RCC 7860 (cell line): ENCODE measurements at regions not wholly inside any gene's neighbourhood (a gene's known extent, or its start where the extent isn't known, plus 50 kb on each side); places are given as distances from the start of the nearest gene placed in this dataset.

ENCODE experiments used
- DNase-seq: peaks from one replicate; pipeline ENCODE4 v3.0.0-alpha.2; 2015; ENCODE audit warnings: low spot score
- FAIRE-seq: peaks from 2 replicates; lab custom pipeline; 2012; peaks lifted over from hg19 to GRCh38; lab: Jason Lieb, UNC

DNA sequence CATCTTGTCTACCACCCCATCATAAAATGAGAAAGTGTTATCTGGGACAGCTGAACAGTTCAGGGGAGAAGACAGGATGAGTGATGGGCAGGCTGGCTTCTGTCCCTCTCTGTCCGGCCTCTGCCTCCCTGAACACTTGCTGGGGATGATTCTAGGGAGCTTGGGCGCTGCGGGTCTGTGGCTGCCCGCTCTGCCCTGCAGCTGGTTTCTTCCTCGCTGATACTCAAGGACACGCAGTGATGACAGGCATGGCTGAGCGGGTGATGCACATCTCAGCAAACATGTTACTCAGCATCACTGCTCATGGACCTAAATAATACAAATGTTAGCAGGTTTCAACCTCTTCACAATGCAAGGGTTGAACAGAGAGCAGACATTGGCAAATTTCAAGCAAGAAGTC, 161.1 kb downstream of the TMEM18 start:
- FAIRE-seq: no peak
- no peak for DNase-seq

- FAIRE-seq (no peak), DNase-seq (no peak)
These were observed 161.6 kb downstream of the TMEM18 start for GRCh38 chr2:515441-516127.

- DNase-seq: no peak
- no peak for FAIRE-seq
These were observed 163.1 kb downstream of the TMEM18 start for GRCh38 chr2:513981-514706.

DNA sequence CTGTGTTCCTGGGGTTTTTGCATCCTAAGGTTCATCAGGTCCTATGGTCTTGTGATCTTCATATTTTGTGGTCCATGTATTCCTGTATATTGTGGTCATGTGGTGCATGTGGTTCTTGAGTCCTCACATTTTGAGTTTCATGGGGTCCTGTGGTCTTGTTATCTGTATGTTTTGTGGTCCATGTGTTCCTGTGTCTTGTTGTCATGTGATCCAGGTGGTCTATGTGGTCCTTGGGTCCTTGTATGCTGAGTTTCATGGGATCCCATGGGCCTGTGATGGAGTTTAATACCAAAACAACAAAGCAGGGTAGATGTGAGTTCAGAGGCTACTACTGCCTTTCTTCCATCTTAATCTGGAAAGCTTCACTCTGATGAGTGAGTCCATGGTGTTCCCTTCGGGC, 166.4 kb downstream of the TMEM18 start:
- FAIRE-seq: no peak
- DNase-seq: no peak

- DNase-seq (no peak), FAIRE-seq (no peak)
These were observed 167.3 kb downstream of the TMEM18 start for GRCh38 chr2:509888-510287.

DNA sequence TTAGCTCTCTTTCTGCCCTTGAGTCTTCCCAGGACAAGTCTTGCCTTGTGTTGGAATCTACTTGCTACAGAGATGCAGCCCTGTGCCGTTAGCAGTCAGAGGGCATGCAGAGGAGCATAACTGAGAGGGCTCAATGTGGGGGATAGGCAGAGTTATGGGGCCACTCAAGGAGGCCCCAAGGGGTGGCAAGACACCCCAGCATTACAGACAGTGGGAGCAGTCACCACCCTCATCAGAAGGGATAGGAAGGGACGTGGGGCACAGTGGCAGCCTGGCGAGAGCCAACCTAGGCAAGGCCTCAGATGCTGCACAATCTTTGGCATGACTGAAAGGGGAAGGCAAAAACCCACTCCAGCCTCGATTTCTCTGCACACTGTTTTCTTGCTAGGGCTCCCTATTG, 169.1 kb downstream of the TMEM18 start:
- DNase-seq: no peak
- no peak for FAIRE-seq

DNA sequence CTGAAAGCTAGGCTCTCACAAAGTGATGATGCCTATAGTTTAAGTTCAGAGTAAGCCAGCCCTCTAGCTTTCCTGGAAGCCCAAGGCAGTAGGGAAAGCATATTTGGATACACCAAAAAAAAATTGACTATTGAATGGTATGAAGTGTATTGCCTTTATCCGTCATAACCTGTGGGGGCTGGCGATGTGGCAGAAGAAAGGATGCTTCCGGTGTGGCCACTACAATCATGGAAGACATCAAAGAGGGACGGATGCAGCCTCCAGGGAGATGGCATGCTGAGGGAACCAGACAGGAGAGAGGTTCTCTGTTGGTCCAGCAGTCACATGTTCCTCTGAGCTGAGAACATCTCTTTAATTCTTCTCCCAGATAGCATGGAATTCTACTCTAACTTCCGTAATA, 170.3 kb downstream of the TMEM18 start:
- no peak for FAIRE-seq

GRCh38 chr2:506451-506850, 170.8 kb downstream of the TMEM18 start:
- DNase-seq: no peak

More for the DNA sequence above, 170.3 kb downstream of the TMEM18 start:
- DNase-seq: no peak

DNA sequence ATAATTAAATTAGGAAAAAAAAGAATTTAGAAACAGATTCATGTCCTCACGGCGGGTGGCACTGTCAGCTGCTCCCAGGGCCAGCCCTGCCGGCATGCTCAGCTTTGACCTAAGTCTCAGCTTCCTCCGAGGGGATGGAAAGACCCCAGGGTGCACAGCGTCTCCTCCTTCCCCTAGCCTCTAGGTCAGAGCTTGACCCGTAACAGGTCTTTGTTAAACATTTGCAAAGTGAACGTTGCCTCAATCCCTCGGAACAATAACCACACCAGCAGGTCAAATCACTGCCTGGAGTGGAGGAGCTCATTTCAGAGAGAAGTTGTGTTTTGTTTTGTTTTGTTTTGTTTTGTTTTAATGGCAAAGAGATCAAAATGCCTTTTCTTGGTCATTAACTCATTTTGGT, 171.3 kb downstream of the TMEM18 start:
- FAIRE-seq (no peak), DNase-seq (no peak)

More at GRCh38 chr2:506451-506850, 170.8 kb downstream of the TMEM18 start:
- FAIRE-seq: no peak

DNA sequence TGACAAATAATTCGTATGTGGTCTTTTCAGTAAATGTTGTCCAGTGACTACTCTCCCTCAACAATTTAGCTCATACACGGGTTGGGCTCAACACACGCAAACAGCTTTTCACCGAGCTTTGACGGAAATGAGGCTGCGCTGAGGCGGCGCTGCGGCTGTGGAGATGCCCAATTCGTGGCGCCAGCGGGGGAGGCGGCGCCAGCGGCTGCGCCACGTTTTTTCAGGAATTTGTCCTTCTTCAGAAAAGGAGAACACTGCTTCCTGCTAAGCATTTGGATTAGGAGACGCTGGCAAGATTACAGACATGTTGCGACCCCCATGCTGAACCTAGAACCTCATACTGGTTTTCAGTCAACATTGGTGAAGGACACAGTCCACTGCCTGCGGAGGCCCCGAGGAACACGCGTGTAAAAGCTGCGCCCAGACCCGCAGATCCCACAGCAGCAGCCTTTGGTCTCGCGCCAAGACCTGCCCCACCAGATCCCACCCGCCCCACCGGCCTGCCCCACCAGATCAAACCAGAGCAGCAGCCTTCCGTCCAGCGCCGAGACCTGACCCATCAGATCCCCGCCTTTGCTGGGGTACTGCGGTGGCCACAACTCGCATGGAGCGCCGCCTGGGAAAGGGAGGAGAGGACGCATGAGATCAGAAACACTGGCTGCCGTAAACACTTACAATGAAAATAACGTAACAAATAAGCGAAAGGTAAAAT, 173.8 kb downstream of the TMEM18 start:
- FAIRE-seq: no peak
- no peak for DNase-seq

DNA sequence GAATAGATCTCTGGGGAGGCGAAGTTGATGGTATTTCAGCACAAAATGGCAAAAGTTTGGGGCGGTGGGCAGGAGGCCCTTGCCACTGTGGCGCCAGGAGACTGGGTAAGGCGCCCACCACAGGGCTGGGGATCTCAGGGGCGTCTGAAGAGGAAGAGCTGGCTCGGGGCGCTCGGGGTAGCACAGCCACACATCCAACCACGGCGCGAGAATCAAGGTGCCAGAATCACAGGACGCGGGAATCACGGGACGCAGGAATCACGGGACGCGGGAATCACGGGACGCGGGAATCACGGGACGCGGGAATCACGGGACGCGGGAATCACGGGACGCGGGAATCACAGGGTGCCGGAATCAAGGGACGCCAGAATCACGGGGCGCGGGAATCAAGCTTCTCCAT, 174.4 kb downstream of the TMEM18 start:
- DNase-seq (no peak), FAIRE-seq (no peak)

GRCh38 chr2:501667-502066, 175.5 kb downstream of the TMEM18 start:
- DNase-seq (no peak), FAIRE-seq (no peak)

DNA sequence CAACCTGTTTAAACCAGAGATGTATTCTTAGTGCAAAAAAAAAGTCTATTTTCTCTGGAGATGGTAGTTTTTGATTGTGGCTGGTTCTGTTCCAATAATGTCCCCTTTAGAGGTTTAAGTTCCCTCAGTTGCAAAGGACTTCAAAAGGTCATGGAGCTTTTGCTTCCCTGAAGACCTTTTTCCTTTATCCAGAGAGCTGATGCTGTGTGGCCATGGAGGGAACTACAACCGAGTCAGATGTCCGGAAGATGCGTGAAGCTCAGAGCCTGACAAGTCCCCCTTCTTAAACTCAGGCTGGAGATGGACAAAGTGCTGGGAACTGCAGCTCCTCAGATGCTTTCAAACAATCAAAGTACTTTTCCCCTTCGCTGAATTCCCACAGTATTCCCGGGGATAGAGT, 176.1 kb downstream of the TMEM18 start:
- no peak for FAIRE-seq

GRCh38 chr2:499726-500125, 177.5 kb downstream of the TMEM18 start:
- DNase-seq (no peak), FAIRE-seq (no peak)

More for the DNA sequence above, 176.1 kb downstream of the TMEM18 start:
- DNase-seq: no peak

- FAIRE-seq: no peak
These were observed 178.6 kb downstream of the TMEM18 start for GRCh38 chr2:498493-499178.

DNA sequence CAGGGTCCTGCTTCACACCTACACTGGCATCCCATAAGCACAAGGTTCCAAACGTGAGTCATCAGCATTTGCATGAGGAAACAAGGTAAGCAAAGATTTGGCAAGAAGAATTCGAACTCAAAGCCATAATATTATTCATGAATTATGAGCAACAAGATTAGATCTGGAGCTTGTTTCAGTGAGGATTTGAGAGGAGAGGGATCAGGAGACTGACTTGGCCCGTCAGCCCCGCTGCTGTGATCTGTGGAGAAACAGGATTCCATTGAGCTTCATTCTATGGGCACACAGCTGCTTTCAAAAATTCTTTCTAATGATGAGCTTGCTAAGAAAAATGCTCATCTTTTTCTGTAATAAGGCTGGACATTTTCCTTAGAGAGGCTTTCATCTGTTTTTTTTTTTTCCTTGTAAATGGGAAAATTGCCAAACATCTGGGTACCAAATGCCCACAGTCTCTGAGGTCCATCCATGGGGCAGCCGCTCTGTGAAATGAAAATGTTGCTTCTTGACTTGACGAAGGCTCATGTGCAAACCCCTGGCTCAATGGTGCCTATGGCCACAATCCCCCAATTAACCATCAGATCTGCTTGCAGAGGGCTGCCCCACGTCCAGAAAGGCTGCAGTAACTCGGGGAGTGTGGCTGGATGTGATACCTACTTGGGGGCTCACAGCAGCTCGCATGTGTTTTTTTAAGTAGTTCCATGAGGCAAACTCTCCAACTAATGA, 179.3 kb downstream of the TMEM18 start:
- no peak for DNase-seq
- no peak for FAIRE-seq

More at GRCh38 chr2:498493-499178, 178.6 kb downstream of the TMEM18 start:
- no peak for DNase-seq

- no peak for FAIRE-seq
These were observed 180.5 kb downstream of the TMEM18 start for GRCh38 chr2:496729-497128.

DNA sequence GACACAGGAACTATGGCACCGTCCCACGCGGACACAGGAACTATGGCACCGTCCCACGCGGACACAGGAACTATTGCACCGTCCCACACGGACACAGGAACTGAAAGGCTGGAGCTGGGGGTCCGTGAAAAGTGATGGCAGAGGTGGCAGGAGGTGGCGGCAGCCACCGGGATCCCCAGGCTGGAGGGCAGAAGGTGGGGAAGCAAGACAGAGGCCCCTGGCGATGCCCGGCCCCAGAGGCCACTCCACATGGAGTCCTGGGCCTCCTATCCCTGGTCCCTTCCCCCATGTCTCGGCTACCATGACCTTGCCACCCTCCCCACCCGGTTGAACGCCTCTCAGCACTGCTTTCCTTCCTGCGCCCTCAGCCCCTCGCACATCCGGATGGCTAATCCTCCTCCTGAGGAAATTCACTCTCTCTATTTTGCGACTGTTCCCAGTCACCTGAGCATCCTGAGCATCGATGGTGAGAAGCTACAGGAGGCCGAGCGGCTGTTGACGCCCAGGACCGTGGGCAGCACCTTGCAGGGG, 181.4 kb downstream of the TMEM18 start:
- DNase-seq (no peak), FAIRE-seq (no peak)

More at GRCh38 chr2:496729-497128, 180.5 kb downstream of the TMEM18 start:
- no peak for DNase-seq

GRCh38 chr2:494853-495252, 182.4 kb downstream of the TMEM18 start:
- no peak for DNase-seq
- no peak for FAIRE-seq

- DNase-seq: no peak
- no peak for FAIRE-seq
These were observed 184.0 kb downstream of the TMEM18 start for GRCh38 chr2:493228-493627.
